Transverse colon (tissue), 3 donors: ENCODE measurements at regions not wholly inside any gene's neighbourhood (a gene's known extent, or its start where the extent isn't known, plus 50 kb on each side); places are given as distances from the start of the nearest gene placed in this dataset.

Source experiments
- POLR2A ChIP-seq: fragments of 450-650 bp; IDR thresholded peaks from one replicate; pipeline ENCODE4 v1.6.1; 2016; ENCODE audit warnings: antibody characterized with exemption, mild to moderate bottlenecking, moderate library complexity
- TF ChIP-seq, protein P1 (sequence below), 5 experiments: fragments of 200-600 bp in 3 of 5; fragments of 450-650 bp in 2 of 5; sonication (generic) in 3 of 5; IDR thresholded peaks; 1 replicate in 2 of 5; 2 replicates in 3 of 5; pipeline ENCODE4 v1.5.1; 2016 to 2017; ENCODE audit warnings: antibody characterized with exemption in 5 of 5, inconsistent platforms in 3 of 5, mild to moderate bottlenecking in 2 of 5, moderate library complexity in 1 of 5

DNA sequence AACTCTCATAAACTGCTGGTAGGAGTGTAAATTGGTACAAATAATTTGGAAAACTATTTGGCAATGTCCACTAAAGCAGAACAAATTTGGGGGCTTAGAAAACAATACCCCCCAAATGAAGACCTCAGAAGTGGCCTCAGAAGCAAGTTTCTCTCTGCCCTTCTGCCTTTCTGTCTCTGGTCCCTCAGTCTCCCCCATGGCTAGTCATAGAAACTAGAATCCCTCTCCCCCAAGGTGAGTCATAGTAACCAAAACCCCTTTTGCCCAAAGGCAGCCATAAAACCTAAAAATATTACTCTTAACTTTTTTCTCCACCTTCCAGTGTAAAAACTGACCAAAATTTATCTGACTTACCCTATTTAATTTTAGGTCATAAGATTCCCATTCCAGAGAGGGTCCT lies 350.7 kb upstream of the LRRC3B start:
- no peak for TF ChIP-seq POLR2A
- TF ChIP-seq, protein P1, sequence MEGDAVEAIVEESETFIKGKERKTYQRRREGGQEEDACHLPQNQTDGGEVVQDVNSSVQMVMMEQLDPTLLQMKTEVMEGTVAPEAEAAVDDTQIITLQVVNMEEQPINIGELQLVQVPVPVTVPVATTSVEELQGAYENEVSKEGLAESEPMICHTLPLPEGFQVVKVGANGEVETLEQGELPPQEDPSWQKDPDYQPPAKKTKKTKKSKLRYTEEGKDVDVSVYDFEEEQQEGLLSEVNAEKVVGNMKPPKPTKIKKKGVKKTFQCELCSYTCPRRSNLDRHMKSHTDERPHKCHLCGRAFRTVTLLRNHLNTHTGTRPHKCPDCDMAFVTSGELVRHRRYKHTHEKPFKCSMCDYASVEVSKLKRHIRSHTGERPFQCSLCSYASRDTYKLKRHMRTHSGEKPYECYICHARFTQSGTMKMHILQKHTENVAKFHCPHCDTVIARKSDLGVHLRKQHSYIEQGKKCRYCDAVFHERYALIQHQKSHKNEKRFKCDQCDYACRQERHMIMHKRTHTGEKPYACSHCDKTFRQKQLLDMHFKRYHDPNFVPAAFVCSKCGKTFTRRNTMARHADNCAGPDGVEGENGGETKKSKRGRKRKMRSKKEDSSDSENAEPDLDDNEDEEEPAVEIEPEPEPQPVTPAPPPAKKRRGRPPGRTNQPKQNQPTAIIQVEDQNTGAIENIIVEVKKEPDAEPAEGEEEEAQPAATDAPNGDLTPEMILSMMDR (IDR thresholded peaks at IDR 0.05), result no peak
